ENCODE measurements at regions not wholly inside any gene's neighbourhood (a gene's known extent, or its start where the extent isn't known, plus 50 kb on each side); places are given as distances from the start of the nearest gene placed in this dataset.
A peak's percentile ranks its signal among the peaks of the same experiment; 100 is the strongest.
"Not testable (repeated sequence)": the region's sequence is repeated elsewhere in the genome, so short reads cannot be mapped to it uniquely, and the experiment has no call there.

DNA sequence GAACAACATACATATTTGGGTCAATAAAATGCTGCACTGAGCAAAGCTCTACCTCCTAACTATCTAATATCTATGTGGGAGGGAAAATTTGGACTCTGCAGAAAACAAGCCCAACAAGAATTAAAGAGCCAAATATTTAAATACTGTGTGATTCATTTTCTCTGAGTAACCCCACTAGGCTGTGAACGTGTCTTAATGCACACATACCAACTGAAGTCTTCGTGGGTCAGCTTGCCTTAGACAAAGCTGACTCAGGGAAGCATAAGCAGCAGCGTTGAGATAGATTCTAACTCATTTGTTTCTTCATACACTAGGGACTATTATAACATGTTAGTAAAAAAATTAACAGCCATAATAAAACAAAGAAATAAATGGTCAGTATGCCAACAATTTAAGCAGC is 114.3 kb downstream of the GJA1 start:
- no peak for DNase-seq

DNA sequence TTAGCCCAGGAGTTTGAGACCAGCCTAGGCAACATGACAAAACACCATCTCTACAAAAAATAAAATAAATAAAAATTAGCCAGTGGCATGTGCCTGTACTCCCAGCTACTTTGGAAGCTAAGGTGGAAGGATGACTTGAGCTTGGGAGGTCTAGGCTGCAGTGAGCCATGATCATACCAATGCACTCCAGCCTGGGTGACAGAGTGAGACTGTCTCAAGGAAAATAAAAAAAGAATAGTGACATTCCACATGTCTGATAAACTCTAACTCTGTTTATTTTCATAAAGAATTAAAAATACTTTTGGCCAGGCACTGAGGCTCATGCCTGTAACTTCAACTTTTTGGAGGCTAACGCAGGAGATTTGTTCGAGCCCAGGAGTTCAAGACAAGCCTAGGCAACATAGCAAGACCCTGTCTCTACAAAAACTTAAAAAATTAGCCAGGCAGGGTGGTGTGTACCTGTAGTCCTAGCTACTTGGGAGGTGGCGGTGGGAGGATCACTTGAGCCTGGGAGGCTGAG is 115.1 kb downstream of the GJA1 start:
- no peak for DNase-seq

DNA sequence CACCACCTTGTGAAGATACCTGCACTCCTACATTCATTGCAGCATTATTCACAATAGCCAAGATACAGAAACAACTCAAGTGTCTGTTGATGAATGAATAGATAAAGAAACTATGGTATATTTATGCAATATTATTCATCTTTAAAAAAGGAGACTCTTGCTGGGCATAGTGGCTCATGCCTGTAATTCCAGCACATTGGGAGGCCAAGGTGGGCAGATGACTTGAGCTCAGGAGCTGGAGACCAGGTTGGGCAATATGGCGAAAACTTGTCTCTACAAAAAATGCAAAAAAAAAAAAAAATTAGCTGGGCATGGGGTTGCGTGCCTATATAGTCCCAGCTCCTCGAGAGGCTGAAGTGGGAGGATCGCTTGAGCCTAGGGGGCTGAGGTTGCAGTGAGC is 119.8 kb downstream of the GJA1 start:
- DNase-seq, result no peak

DNA sequence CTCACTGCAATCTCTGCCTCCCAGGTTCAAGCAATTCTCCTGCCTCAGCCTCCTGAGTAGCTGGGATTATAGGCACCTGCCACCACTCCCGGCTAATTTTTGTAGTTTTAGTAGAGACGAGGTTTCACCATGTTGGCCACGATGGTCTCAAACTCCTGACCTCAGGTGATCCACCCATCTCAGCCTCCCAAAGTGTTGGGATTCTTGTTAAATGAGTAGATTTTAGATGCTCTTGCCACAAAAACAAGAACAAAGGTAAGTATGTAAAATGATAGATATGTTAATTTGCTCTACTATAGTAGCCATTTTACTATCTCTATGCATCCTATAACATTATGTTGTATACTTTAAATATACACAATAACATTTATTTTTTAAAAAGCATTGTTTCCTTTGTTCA is 120.7 kb downstream of the GJA1 start:
- DNase-seq, result not testable (repeated sequence)

DNA sequence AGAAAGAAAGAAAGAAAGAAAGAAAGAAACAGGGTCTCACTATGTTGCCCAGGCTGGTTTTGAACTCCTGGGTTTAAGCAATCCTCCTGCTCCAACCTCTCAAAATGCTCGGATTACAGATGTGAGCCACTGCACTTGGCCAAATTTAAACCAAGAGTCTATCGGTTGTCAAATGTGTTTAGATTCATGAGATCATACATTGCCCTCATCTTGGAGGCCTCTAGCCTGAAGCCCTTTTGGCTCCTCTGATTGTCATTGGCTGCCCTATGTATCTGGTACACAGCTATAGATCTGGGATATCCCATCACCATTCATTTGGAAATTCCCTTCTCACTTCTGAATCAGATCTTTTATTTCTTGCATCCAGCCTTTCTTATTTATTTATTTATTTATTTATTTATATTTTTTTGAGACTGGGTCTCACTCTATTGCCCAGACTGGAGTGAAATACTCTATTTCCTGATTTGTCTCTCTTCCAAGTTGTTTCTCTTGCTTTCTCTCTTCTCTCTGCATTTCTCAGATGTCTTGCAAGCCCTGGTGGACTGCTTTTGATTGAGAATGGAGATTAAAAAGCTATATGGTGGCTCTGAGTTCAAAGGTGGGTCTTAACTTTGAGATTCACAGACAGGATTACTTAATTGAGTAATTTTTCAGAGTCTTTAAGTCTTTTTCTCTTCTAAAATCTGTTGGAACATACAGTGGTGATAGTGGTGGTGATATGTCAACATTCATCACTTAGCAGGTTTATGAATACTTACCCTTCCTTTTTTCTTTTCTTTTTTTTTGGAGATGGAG is 121.9 kb downstream of the GJA1 start:
- no peak for DNase-seq

DNA sequence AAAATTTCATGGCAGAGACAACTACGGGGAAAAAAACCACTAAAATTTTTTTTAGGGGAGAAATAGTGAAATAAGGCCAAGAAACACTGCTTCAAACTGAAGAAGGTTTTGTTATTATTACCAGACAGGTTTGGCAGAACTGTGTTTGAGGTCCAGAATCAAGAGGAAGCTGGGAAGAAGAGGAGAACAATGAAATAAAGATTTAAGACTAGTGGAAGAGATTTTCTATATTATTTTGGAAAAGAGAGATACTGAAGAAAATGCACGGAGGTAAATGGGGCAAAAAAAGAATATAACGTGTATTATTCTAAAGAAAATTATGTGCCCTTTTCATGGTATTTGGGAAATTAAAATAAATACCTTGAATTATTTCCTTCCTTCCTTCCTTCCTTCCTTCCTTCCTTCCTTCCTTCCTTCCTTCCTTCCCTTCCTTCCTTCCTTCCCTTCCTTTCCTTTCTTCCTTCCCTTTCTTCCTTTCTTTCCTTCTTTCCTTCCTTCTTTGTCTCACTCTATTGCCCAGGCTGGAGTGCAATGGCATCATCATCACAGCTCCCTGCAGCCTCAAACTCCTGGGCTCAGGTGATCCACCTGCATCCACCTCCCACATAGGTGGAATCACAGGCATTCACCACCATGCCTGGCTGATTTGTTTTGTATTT is 124.3 kb downstream of the GJA1 start:
- DNase-seq, result no peak

DNA sequence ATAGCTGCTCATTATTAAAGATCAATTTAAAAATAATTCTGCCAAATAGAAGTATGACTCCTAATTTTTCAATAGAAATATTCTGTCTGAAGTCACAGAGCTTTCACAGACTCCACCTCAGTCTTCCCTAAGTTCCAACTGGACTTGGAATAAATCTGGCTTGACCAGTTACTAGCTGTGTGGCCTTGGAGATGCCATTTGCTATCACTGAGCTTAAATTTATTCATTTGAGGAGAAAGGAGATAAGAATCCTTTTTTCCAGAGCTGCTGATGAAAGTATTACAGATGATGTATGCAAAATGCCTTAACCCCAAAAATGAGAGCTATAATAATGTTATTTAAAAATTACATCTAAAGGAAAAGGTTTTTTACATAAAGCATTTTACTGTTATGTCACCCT is 125.0 kb downstream of the GJA1 start:
- DNase-seq, result no peak

DNA sequence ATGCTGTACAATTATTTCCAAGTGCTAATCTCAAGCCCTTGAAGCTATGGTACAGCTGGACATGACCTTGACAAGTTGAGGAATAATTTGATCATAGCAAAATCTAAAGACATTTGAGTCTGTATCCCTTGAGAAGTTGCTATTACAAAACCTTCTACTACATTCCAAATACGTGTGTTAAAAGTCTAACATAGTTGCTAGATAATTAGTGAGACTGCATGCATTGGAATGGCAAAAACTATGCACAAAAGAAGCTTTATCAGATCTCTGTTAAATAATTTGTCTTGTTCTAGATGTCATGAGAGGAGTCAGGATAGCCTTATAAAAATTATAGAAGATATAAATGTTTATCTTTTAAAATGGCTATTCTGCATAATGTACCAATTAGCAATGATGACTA is 127.8 kb downstream of the GJA1 start:
- DNase-seq, result no peak

DNA sequence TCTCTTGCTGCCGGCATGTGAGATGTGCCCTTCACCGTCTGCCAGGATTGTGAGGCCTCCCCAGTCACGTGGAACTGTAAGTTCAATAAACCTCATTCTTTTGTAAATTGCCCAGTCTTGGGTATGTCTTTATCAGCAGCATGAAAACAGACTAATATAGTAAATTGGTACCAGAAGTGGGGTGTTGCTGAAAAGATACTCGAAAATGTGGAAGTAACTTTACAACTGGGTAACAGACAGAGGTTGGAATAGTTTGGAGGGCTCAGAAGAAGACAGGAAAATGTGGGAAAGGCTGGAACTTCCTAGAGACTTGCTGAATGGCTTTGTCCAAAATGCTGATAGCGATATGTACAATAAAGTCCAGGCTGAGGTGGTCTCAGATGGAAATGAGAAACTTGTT is 129.1 kb downstream of the GJA1 start:
- not testable (repeated sequence) for DNase-seq

DNA sequence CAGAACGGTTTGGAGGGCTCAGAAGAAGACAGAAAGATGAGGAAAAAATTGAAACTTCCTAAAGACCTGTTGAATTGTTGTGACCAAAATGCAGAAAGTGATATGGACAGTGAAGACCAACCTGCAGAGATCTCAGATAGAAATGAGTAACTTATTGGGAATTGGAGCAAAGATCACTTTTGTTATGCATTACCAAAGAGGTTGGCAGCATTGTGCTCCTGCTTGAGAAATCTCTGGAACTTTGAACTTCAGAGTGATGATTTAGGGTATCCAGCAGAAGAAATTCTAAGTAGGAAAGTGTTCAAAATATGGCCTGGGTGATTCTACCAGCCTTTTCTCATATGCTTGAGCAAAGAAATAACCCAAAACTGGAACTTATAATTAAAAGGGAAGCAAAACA is 136.0 kb downstream of the GJA1 start:
- DNase-seq, result no peak

DNA sequence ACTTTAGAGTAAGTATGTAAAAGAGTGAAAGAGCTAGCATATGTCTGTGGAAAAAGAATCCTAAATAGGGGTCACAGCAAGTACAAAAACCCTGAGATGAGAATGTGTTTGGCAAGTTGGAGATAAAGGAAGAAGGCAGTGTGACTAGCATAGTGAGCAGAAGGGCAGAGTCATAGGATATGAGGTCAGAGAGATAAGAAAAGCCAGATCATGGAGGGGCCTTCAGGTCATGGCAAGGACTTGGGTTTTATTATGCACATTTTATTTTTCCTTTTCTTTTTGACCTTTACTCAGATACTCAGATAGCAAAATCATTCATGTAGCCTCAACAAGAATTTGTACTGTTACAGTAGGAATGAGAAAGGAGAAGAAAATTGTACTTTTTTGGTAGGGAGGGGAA is 138.0 kb downstream of the GJA1 start:
- DNase-seq, result peak; percentile 89

DNA sequence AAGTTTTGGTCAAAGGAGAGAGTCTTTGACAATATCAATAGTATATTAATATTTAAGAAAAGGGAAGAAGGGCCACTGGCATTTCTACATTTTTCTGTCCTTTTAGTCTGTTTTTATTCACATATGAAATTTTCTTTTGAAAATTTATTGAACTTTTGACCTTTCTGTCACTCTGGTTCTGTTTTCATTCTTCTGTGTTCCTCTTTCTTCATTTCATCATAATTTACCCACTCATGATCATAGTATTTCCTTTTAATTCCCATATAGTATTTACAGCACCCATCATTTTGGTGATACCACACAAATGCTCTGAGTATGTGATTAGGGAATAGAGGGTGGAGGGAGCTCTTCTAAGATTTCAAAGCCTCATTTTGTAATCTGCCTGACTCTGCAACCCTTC is 142.8 kb downstream of the GJA1 start:
- peak; percentile 44 for DNase-seq

DNA sequence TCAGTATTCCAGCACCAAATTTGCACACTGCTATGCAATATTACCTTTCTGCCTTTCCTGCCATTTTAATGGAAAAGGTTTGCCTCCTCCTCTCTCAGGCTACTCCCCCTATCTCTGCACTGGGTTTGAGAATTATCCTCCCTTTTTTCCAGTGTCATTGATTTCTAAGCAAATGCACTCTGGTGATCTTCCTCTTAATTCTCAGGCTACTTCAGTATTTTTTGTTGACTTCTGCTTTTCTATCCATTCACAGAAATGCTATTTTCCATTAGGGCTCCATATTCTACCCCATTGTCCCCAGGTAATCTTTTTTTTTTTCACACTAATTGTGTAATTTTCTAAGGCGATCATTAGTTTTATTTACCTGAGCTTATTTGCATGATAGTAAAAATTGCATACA is 144.0 kb downstream of the GJA1 start:
- peak; percentile 66 for DNase-seq

DNA sequence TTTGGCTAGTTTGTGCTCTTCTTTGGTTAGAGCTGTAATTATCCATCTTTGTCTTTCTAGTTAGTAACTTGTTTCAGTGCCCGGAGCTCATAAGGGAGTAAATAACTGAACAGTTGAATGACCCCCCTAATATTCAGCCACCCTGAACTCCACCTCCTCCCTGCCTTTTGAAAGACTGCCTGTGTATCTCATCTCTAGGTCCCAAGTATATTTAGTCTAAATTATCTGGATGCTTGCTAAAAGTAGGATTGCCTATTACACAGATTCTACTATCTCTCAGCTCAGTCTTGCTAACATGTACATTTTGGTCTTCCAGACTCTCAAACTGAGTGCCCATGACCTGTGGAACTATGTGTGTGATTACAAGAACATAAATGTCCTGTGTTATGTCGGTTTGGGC is 145.9 kb downstream of the GJA1 start:
- no peak for DNase-seq

DNA sequence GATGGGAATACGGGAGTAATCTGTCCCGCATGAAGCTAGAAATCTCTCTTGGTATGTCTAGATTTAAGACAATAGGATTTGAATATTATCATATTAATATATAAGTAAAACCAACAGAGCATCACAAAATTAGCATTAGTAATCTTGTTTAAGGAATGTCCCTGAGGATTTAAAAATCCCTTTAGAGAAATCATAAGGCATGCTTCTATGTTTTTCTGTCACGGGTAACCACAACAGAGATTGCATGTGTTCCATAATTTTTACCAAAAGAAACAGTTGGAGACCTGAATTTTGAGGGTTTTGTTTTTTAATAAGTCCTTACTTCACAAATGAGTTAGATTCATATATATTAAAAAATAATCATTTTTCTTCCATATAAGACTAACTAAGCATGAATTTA is 146.8 kb downstream of the GJA1 start:
- no peak for DNase-seq

DNA sequence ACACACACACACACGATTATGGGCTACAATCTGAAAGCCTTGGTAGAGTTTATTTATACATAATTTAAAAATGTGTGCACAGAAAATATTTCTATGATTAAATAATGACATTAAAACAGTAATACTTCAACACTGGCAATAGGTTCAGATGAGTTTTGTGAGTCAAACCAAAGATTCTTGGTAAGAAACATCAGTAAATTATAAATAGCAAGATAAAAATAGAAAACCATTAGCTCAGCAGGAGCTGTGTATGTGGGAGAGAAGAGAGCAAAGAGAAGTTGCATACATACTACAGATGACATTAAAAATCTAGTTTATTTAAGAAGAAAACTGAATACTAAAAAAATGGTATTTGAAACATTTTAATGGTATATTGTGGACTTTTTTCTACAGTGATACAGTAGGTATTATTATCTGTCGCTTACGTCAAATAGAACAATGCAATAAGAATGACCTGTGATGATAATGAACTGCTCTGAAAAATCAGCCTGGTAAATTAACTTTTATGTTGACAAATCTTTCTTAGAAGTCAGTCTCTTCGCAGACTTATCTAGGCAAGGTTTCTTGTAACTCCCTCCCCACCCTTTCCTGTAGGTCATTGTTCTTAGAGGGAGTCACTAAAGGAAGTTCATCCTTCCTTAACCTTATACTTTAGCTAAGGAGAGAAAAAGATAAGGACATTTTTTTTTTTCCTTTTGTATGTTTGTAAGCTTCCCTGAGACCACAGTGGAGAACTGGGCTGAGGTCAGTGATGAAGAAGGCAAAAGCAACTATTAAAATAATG is 149.3 kb downstream of the GJA1 start:
- DNase-seq, result peak; percentile 65

DNA sequence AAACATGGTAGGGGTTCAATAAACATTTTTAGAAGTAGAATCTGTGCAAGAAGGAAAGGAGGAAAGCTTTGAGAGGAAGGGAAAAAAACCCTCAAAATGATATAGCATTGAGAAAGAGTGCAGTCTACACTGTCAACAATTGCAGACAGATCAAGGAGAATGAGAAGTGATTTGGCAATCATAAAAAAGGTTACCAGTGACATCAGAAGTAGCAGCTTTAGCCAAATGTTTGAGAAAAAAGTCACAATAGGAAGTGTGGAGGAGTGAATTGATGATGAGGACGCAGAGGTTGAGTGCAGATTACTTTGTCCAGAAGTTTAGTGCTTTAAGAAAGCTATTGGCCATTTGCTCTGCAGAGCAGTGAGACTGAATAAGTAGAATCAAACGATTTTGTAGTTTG is 155.0 kb downstream of the GJA1 start:
- peak; percentile 20 for DNase-seq

DNA sequence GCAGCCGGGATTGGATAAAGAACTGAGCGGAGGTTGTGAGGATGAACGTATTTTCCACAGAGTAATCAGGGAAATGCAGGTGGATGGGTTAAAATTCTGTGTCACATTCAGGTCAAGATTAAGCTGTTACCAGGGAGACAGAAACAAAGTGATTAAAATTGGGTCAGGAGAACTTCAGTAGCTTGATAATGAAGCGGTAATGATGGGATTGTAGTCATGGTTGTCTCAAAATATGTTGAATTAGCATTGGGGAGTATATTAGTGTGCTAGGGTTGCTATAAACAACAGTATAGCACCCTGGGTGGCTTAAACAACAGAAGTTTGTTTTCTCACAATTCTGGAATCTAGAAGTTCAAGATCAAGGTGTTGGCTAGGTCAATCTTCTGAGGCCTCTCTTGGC is 155.5 kb downstream of the GJA1 start:
- no peak for DNase-seq

DNA sequence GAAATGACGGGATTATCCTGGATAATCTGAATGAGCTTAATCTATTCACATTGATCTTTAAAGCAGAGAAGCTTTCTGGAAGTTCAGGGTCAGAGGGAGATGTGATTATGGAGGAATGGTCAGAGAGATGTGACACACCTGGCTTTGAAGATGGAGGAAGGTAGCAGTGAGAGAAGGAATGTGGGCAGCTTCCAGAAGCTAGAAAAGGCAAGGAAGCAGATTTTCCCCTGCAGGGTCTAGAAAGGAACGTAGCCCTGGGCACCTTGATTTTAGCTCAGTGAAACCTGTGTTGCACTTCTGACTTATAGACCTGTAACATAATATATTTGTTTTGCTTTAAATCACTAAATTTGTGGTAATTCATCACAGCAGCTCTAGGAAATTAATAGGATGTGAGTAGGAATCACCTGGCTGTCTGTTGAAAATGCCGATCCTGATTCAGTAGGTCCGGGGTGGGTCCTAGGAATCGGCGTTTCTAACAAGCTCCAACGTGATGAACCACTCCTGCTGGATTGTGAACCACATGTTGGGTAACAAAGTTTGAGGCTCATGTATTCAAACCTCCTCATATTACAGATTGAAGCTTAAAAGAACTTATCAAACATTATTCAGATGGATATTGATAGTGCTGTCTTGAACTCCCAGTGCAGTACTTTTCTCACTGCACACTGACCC is 157.0 kb downstream of the GJA1 start:
- DNase-seq, result no peak

DNA sequence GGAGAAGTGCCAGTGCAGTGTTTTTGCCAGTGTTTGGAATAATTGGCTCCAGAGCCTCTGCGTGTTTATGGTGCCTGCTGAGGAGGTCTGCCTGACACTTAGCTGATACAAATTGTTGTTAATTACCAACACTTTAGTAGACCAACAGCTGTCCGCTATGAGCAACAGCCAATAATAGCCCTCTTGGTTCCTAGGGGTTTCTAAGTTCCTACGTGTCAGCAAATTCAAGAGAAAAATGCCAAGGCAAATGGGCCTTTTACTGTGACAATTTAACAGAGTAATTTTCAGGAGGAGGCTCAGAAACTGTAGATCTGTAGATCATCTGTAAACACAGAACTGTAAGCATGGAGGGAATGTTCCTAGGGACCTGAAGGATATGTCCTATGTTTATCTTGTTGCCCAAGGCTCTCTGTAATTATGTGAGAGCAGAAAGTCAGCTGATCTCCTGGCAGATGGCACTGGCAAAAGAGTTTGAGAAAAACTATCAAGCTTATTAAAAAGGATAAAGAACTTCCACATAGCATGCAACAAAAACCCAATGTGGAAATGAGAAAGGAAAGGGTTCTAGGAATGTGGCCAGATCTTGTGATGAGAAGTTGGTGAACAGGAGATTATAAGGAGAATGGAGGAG is 157.7 kb downstream of the GJA1 start:
- DNase-seq, result no peak

DNA sequence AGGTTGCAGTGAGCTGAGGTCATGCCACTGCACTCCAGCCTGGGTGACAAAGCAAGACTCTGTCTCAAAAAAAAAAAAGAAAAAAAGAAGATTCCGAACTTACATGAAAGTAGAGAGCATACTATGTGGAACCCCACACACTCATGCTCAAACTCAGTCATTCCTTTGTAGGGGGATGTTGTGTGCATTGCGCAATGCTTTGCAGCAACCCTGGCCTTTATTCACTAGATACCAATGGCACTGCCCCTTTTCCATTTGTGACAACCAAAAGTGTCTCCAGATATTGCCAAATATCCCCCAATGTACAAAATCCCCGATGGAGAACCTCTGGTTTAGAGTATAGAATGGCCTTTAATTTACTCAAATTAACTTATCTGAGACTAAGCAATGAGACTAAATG is 158.6 kb downstream of the GJA1 start:
- no peak for DNase-seq

DNA sequence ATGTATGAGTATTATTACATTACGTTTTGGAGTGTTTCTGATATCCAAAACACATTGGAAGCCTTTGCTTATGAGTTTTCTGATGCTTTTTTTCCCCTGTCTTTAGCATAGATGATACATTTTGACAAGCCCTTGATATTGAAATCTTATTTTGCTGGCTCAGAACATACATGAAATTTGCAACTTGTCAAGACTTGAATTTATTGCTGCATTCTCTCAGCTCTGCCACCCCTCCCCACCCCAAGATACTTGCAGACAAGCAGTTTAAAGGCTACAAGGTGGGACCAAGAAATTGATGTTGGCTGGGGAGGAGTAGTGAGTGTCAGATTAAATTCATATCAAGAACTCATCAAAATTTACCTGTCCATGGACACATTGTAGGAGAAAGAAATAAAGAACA is 160.2 kb downstream of the GJA1 start:
- no peak for DNase-seq

DNA sequence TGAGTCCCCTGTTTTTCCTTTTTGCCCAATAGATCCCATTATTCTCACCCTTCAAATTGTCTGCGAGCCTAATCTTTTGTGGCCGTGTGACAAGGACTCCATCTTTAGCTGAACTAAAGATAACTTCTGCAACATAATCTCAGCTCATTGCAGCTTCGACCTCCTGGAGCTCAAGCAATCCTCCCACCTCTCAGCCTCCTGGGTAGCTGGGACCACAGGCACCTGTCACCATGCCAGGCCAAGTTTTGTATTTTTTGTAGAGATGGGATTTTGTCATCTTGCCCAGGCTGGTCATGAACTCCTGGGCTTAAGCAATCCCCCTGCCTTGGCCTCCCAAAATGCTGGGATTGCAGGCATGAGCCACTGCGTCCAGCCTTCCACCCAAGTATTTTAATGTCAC is 161.0 kb downstream of the GJA1 start:
- DNase-seq, result no peak

All from OCI-M1 (cell line).